Nephron (organoid): ENCODE measurements at regions not wholly inside any gene's neighbourhood (a gene's known extent, or its start where the extent isn't known, plus 50 kb on each side); places are given as distances from the start of the nearest gene placed in this dataset.

ENCODE experiments used
- H3K27ac Mint-ChIP-seq, 3 experiments: 2 replicates each; pipeline ENCODE4 v1.8.0; 2020; ENCODE audit warnings: mixed read lengths in 3 of 3, mild to moderate bottlenecking in 2 of 3, moderate library complexity in 1 of 3
- H3K27me3 Mint-ChIP-seq: 2 replicates; pipeline ENCODE4 v1.8.0; 2021; ENCODE audit warnings: low read depth, mild to moderate bottlenecking, moderate library complexity, mixed read lengths
- H3K36me3 Mint-ChIP-seq: 2 replicates; pipeline ENCODE4 v1.8.0; 2020; ENCODE audit warnings: low read depth, mixed read lengths
- H3K4me1 Mint-ChIP-seq: 2 replicates; pipeline ENCODE4 v1.8.0; 2020; ENCODE audit warnings: mixed read lengths
- H3K4me3 Mint-ChIP-seq, 3 experiments: 2 replicates each; pipeline ENCODE4 v1.8.0; 2020; ENCODE audit warnings: mild to moderate bottlenecking in 3 of 3, mixed read lengths in 3 of 3, moderate library complexity in 2 of 3
- H3K9me3 Mint-ChIP-seq: 2 replicates; pipeline ENCODE4 v1.8.0; 2020; ENCODE audit warnings: mixed read lengths
- TF ChIP-seq, protein P1 (sequence below), 3 experiments: fragments of 200-600 bp; sonication (generic); IDR thresholded peaks; one replicate each; pipeline ENCODE4 v1.5.0; 2021; ENCODE audit warnings: antibody characterized with exemption in 3 of 3; ENCODE audit not compliant: unreplicated experiment in 3 of 3

DNA sequence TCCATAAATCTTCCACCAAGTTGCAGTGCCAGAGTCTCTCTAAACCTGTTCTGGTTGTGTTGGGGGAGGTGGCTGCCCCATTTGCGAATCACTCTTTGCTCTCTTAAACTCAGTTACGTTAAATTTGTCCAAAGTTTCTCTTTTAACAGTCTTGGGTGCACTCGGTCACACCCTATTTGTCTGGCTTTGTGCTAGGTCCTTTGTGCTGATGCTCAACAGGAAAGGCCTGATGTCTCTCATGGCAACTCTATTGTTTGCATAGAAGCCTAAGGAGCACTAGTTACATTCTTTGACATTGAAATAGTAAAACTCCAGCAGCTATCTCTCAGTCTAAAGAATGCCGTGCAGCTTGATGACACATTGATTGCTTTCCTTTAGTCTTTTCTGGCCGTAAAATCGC is 105.1 kb downstream of the TRMT11 start:
- TF ChIP-seq, protein P1, sequence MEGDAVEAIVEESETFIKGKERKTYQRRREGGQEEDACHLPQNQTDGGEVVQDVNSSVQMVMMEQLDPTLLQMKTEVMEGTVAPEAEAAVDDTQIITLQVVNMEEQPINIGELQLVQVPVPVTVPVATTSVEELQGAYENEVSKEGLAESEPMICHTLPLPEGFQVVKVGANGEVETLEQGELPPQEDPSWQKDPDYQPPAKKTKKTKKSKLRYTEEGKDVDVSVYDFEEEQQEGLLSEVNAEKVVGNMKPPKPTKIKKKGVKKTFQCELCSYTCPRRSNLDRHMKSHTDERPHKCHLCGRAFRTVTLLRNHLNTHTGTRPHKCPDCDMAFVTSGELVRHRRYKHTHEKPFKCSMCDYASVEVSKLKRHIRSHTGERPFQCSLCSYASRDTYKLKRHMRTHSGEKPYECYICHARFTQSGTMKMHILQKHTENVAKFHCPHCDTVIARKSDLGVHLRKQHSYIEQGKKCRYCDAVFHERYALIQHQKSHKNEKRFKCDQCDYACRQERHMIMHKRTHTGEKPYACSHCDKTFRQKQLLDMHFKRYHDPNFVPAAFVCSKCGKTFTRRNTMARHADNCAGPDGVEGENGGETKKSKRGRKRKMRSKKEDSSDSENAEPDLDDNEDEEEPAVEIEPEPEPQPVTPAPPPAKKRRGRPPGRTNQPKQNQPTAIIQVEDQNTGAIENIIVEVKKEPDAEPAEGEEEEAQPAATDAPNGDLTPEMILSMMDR (IDR thresholded peaks at IDR 0.05; ENCODE audit: unreplicated experiment in 3 of 3), result no peak
- H3K4me1 Mint-ChIP-seq, result peaks cover 18% of the 10 kb centered on the region
- H3K4me3 Mint-ChIP-seq, result no peak overlapping the region
- H3K9me3 Mint-ChIP-seq, result no peaks in the 10 kb centered on the region
- peak overlapping the region; percentile 51 to 92 (median 73) for H3K27ac Mint-ChIP-seq
- H3K36me3 Mint-ChIP-seq, result peaks cover 6% of the 10 kb centered on the region
- no peaks in the 10 kb centered on the region for H3K27me3 Mint-ChIP-seq

DNA sequence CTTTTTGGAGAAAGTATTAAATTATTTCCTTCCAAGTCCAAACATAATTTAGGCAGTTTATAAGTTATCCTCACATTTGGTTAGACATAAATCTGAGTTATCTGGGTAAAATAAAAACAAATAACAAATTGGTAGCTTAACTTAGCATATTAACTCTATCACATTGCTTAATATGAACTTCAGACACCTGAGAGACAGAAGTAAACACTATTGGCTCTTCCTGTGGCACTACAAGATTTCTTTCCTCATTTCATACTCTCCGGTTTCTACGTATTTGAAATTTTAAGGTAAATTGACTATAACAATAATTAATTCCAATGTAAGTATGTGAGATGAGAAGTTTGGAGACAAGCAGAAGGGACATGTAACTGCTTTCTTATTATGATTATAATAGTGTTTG is 106.8 kb downstream of the TRMT11 start:
- TF ChIP-seq, protein P1 (IDR thresholded peaks at IDR 0.05; ENCODE audit: unreplicated experiment in 3 of 3), result no peak
- Mint-ChIP-seq H3K9me3 (no peaks in the 10 kb centered on the region), H3K36me3 (peaks cover 6% of the 10 kb centered on the region), H3K27me3 (no peaks in the 10 kb centered on the region), H3K27ac (no peak overlapping the region), H3K4me3 (no peak overlapping the region), H3K4me1 (peaks cover 7% of the 10 kb centered on the region)

DNA sequence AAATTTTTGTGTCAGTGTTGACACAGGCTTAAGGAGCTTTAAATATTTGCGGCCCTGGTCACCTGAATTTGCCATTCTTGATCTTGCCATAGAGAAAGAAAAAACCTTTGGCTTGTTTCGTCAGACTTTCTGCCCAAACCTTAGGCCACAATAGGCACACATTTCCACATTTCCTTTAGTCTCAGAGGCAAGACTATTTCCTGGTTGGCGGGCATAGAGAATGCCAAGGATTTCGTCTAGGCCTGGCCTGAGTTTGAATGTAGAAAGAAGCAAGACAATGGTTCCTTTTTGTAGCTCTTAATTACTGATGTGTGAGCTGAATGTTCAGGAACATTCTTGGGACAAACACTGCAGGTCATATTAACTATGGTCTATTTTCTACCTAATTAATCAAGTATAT is 108.1 kb downstream of the TRMT11 start:
- H3K4me1 Mint-ChIP-seq, result peaks cover 7% of the 10 kb centered on the region
- no peaks in the 10 kb centered on the region for H3K9me3 Mint-ChIP-seq
- peaks cover 7% of the 10 kb centered on the region for H3K36me3 Mint-ChIP-seq
- no peak overlapping the region for H3K27ac Mint-ChIP-seq
- H3K27me3 Mint-ChIP-seq, result no peaks in the 10 kb centered on the region
- H3K4me3 Mint-ChIP-seq, result no peak overlapping the region
- TF ChIP-seq, protein P1 (IDR thresholded peaks at IDR 0.05; ENCODE audit: unreplicated experiment in 3 of 3), result no peak

DNA sequence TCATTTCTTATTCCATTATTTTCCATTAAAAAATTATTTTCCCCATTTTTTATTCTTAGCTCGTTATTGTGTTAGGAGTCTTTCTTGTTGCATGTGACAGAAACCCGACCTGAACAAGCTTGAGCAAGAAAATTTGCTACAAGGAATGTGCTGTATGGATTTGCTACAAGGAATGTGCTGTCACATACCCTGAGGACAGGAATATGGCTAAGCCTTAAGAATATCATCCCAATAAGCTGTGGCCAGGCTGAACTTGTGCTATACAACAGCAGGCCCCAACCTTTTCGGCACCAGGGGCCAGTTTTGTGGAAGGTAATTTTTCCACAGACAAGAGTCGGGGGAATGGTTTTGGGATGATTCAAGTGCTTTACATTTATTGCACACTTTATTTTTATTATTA is 114.0 kb downstream of the TRMT11 start:
- TF ChIP-seq, protein P1 (IDR thresholded peaks at IDR 0.05; ENCODE audit: unreplicated experiment in 3 of 3), result no peak
- H3K36me3 Mint-ChIP-seq, result peaks cover 27% of the 10 kb centered on the region
- H3K27me3 Mint-ChIP-seq, result no peaks in the 10 kb centered on the region
- H3K9me3 Mint-ChIP-seq, result no peaks in the 10 kb centered on the region
- H3K4me1 Mint-ChIP-seq, result peaks cover 21% of the 10 kb centered on the region
- H3K27ac Mint-ChIP-seq, result peak overlapping the region in 1 of 3 experiments; percentile 37
- H3K4me3 Mint-ChIP-seq, result no peak overlapping the region

GRCh38 chr6:126102358-126102757 is 116.0 kb downstream of the TRMT11 start:
- H3K27ac Mint-ChIP-seq, result peak overlapping the region; percentile 5 to 79 (median 62)
- H3K9me3 Mint-ChIP-seq, result no peaks in the 10 kb centered on the region
- TF ChIP-seq, protein P1 (IDR thresholded peaks at IDR 0.05; ENCODE audit: unreplicated experiment in 3 of 3), result no peak
- H3K27me3 Mint-ChIP-seq, result no peaks in the 10 kb centered on the region
- H3K4me1 Mint-ChIP-seq, result peaks cover 28% of the 10 kb centered on the region
- peaks cover 27% of the 10 kb centered on the region for H3K36me3 Mint-ChIP-seq
- H3K4me3 Mint-ChIP-seq, result no peak overlapping the region

GRCh38 chr6:126103993-126104392 is 117.7 kb downstream of the TRMT11 start:
- TF ChIP-seq, protein P1 (IDR thresholded peaks at IDR 0.05; ENCODE audit: unreplicated experiment in 3 of 3), result no peak
- no peaks in the 10 kb centered on the region for H3K27me3 Mint-ChIP-seq
- H3K4me3 Mint-ChIP-seq, result no peak overlapping the region
- H3K36me3 Mint-ChIP-seq, result peaks cover 24% of the 10 kb centered on the region
- peaks cover 42% of the 10 kb centered on the region for H3K4me1 Mint-ChIP-seq
- peak overlapping the region in 2 of 3 experiments; percentile 4 to 79 for H3K27ac Mint-ChIP-seq
- H3K9me3 Mint-ChIP-seq, result no peaks in the 10 kb centered on the region
